ENCODE measurements at regions not wholly inside any gene's neighbourhood (a gene's known extent, or its start where the extent isn't known, plus 50 kb on each side); places are given as distances from the start of the nearest gene placed in this dataset.

GRCh38 chr4:178037459-178038214 is 595.4 kb upstream of the AGA start:
- DNase-seq, result no peak
- no peak overlapping the region for H3K4me3 ChIP-seq (ENCODE audit: low read depth, low read length)
- no peak overlapping the region for H3K27ac ChIP-seq
- H3K27me3 ChIP-seq (ENCODE audit: insufficient read depth, low read depth, severe bottlenecking), result peaks cover 72% of the 10 kb centered on the region
- no peaks in the 10 kb centered on the region for H3K9me3 ChIP-seq (ENCODE audit: severe bottlenecking)
- no peak for TF ChIP-seq CTCF (IDR thresholded peaks at IDR 0.05; ENCODE audit: low read depth, low read length)
- H3K36me3 ChIP-seq, result no peaks in the 10 kb centered on the region

- DNase-seq, result no peak
- Histone ChIP-seq H3K36me3 (no peaks in the 10 kb centered on the region), H3K27ac (no peak overlapping the region), H3K4me3 (ENCODE audit: low read depth, low read length) (no peak overlapping the region), H3K27me3 (ENCODE audit: insufficient read depth, low read depth, severe bottlenecking) (peaks cover 47% of the 10 kb centered on the region), H3K9me3 (ENCODE audit: severe bottlenecking) (no peaks in the 10 kb centered on the region)
- no peak for TF ChIP-seq CTCF (IDR thresholded peaks at IDR 0.05; ENCODE audit: low read depth, low read length)
These were observed 614.8 kb upstream of the AGA start for GRCh38 chr4:178056996-178057395.

- H3K9me3 ChIP-seq (ENCODE audit: severe bottlenecking), result no peaks in the 10 kb centered on the region
- no peak overlapping the region for H3K4me3 ChIP-seq (ENCODE audit: low read depth, low read length)
- TF ChIP-seq CTCF (IDR thresholded peaks at IDR 0.05; ENCODE audit: low read depth, low read length), result no peak
- DNase-seq, result no peak
- no peak overlapping the region for H3K27ac ChIP-seq
- peaks cover 49% of the 10 kb centered on the region for H3K27me3 ChIP-seq (ENCODE audit: insufficient read depth, low read depth, severe bottlenecking)
- no peaks in the 10 kb centered on the region for H3K36me3 ChIP-seq
These were observed 621.3 kb upstream of the AGA start for GRCh38 chr4:178063568-178063967.

- no peaks in the 10 kb centered on the region for H3K9me3 ChIP-seq (ENCODE audit: severe bottlenecking)
- no peak for TF ChIP-seq CTCF (IDR thresholded peaks at IDR 0.05; ENCODE audit: low read depth, low read length)
- peaks cover 52% of the 10 kb centered on the region for H3K27me3 ChIP-seq (ENCODE audit: insufficient read depth, low read depth, severe bottlenecking)
- H3K4me3 ChIP-seq (ENCODE audit: low read depth, low read length), result no peak overlapping the region
- no peaks in the 10 kb centered on the region for H3K36me3 ChIP-seq
- DNase-seq, result no peak
- H3K27ac ChIP-seq, result no peak overlapping the region
These were observed 624.2 kb upstream of the AGA start for GRCh38 chr4:178066338-178066941.

GRCh38 chr4:178068136-178068535 is 625.9 kb upstream of the AGA start:
- H3K27ac ChIP-seq, result no peak overlapping the region
- H3K4me3 ChIP-seq (ENCODE audit: low read depth, low read length), result no peak overlapping the region
- H3K9me3 ChIP-seq (ENCODE audit: severe bottlenecking), result no peaks in the 10 kb centered on the region
- H3K36me3 ChIP-seq, result no peaks in the 10 kb centered on the region
- DNase-seq, result no peak
- peaks cover 54% of the 10 kb centered on the region for H3K27me3 ChIP-seq (ENCODE audit: insufficient read depth, low read depth, severe bottlenecking)
- no peak for TF ChIP-seq CTCF (IDR thresholded peaks at IDR 0.05; ENCODE audit: low read depth, low read length)
